CD4-positive, alpha-beta T cell treated with Interleukin-15 for 4 hours (primary cell): ENCODE measurements at regions not wholly inside any gene's neighbourhood (a gene's known extent, or its start where the extent isn't known, plus 50 kb on each side); places are given as distances from the start of the nearest gene placed in this dataset.

Experiments
- DNase-seq: peaks from one replicate; pipeline ENCODE4 v3.0.0-alpha.2; 2020; ENCODE audit warnings: low spot score

DNA sequence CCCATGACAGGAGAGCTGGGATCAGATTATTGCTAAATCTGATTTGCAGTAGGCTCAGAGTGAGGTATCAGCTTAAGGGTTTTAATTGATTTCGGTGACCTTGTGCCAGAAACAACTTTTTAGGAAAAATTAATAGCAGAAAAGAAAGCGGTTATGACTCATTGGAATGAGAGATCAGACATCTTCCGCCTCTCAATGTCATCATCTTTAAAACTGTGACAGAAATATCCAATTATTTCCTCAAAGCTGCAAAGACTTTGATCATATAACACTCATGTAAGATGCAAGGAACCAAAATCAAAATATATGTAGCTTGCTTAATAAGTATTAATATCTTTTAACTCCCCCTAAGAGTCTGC lies 190.1 kb upstream of the FOXF1 start:
- DNase-seq, result no peak

DNA sequence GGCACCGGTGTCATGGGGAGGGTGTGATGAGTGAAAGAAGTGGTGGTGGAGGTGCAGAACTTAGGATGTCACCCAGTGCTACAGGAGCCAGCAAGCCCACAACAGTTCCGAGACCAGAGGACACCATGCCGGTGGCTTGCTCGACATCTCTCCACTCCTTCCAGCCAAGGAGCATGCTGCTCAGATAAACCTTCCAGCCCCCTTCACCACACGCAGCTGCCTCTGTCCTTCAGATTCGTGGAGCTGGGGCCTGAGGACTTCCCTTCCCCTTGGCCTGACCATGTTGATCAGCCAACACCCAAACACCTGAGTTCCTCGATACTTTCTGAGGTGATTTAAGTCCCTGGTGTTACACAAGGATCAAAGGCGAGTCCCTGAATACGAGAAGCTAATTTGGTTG lies 188.8 kb upstream of the FOXF1 start:
- DNase-seq, result no peak

DNA sequence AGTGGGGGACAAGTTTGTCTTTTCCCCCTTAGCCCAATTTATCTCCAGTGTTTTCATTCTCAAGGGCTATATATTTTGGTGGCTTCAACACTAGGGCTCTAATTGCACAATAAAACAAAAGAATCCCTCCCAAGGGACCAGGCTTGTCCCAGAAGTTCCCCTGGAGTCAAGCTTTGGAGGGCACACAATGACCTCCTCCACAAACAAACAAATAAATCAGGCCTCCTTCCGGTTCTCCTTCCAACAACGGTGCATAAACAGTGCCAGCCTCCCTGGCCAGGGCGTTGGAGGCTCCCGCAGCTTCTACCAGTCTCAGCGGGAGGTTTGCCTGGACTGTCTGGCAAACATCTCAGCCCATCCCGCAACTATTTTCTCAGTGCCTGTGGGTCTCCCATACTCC lies 188.0 kb upstream of the FOXF1 start:
- no peak for DNase-seq

DNA sequence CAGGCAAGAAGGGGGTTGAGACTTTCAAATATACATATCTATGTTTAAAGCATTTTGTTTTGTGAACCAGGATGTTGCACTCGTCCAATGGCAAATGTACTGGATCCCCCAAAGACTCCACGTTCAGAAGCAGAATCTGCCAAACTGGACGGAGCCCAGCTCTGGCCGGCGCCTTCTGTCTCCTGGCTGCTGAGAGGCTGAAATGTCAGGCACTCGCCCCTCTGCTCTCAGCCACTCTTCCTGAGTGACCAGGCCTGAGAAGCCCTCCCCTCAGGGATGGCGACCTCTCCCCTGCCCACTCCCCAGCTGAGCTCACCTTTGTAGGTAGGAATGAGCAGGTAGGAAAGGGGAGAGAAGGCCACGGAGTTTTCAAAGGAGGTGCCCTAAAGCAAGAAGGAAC lies 187.5 kb upstream of the FOXF1 start:
- DNase-seq, result no peak

DNA sequence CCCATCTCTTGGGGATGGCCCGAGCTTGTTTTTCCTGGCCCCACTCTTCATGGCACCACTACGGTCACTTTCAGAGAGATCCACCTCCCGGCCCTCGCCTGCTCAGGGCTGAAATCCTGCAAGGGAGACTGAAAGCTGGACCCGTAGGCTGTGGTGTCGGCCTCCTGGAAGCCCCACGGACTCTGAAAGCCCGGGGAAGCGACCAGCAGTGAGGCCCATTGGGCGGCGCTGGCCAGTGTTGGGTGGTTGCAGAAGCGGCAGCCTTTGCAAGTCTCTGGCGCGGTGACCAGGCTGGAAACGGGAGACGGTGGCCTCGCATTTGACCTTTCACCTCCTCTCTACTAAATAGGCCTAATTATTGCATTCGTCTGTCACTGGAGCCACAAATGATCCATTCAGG lies 186.0 kb upstream of the FOXF1 start:
- no peak for DNase-seq

DNA sequence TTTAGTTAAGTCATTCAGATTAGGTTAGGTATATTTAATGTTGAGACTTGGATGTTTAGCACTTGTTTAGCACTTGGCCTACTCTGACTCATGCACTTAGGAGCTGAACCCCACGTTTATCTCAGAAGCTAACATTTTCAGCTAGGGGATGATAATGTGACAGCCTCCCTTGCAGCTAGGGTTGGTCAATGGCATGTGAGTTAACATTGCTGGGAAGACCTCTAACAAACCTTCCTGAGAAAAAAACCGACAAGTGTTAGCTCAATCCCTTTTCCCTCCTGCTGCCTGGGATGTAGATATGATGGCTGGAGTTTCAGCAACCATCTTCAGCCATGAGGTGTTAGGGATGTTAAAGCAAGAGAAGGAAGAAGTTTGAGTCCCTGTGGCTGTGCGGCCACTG lies 185.0 kb upstream of the FOXF1 start:
- DNase-seq, result no peak

DNA sequence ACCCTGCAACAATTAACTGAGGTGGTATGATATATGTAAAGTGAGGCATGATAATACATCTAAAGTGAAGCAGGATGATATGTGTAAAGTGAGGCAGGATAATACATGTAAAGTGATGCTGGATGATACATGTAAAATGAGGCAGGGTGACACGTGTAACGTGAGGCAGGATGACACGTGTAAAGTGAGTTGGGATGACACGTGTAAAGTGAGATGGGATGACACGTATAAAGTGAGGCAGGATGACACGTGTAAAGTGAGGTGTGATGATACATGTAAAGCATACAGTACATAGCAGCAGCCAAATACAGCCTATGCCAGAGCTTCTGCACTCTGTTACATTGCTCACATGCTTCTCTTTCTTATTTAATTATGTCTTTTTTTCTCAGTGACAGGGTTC lies 184.4 kb upstream of the FOXF1 start:
- DNase-seq, result no peak

DNA sequence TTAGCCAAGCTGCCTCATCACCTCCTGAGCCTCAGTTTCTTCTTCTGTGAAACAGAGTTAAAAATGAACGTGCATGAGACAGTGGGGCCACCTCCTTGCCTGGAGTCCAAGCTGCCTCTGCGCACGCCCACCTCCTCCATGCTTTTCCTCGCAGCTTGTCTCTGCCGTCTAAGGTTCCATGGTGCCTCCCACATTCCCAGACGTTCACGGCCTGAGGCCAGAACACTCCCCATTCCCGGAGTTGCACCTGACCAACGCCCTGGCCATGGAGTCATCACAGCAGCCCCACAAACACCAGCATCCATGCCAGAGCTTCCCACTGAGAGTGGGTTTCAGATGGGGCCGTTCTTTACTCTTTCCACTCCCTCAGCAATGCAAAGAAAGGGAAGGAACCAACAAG lies 183.0 kb upstream of the FOXF1 start:
- DNase-seq, result no peak

DNA sequence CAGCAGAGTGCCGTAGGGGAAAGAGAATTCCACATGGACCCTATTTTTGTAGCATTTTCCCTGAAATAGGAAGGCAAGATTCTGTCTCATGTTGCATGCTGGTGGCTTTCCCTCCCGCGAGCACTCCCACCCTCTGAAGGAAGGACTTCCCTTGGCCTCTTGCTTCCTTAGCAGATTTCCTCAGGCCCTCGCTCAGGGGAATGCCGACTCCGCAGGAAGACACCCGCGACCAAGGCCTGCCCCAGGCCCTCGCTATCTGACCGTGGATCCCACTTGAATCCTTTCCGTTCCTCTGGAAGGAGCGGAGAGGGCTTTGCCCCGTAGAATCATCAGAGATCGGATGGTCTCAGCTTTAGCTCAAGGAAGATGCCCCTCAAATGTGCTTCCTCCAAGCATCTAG lies 179.4 kb upstream of the FOXF1 start:
- no peak for DNase-seq

DNA sequence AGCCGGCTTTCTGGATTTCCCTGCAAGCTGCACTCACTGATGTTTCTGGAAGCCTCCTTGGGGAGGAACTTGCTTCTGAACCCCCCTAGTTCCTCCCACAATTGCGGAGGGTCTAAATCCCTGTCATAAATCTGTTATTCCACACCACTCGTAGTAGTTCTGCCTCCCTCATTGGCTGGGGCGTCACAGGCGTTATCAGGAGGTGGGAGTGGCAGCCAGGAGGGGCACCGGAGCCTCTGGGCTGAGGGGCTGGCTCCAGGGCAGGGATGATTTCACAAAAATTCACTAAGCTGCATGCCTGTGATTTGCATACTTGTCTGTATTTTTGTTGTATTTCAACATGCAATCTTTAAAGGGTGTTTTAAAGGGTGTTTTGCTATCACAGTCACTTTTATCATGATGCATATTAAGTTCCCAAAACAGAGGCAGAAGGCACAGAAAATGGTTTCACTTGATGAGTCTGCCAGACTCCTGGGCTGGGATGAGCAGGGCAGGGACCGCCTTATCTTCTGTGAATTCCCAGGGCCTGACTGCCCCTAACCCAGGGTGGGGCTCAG lies 176.2 kb upstream of the FOXF1 start:
- no peak for DNase-seq

DNA sequence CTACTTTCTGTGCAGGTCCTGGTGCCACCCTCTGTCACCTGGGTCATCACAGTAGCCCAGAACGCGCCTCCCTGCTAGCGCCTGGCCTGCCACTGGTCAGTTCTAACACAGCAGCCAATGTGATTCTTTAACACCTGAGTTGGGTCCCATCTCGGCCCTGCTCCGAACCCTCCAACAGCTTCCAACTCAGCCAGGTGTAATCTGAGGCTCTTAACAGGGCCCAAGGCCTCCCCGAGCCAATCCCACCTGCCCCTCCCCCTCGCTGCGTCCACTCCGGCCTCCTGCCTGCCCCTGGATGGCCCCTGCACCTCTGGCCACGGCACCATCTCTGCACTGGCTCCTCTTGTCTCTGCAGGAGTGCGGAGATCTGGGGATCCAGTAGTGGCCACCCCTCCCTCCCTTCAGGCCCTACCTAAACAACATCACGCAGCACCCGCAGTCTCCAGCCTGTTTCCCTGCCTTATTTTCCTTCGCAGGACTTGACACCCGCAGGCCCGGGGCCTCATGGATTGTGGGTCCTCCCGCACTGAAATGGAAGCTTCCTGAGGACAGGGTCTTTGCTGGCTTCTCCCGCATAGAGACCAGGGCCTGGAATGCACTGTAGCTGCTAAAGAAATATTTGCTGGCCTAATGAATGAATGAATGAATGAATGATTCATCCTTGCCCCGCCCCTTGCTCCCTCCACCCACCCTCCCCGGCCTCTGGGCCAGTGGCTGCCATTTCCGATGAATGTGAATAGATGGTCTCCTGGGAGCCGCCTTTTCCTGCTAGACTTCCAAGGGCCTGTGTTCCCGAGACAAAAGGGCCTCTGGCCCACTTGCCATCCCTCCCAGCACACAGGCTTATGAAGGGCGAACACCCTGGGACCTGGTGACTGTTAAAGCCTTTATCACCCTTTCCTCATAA lies 174.8 kb upstream of the FOXF1 start:
- no peak for DNase-seq

DNA sequence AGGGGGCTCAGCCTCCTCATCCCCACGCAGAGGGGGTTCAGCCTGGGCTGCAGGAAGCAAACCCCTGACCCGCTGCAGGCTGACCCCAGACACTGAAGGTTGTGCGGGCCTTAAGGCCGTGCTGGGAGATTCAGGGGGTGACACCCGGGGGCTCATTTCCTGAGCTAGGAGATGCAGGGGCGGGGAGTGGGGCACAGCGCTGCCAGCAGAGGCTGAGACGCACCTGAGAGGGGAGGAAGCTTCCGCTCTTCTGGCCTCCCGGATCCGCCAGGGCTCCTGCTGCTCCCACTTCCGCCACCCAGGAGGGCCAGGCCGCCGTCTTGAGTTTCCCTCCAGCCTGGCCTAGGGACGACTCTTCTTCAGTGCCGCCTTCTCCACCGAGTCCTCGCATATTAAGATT lies 173.2 kb upstream of the FOXF1 start:
- no peak for DNase-seq

DNA sequence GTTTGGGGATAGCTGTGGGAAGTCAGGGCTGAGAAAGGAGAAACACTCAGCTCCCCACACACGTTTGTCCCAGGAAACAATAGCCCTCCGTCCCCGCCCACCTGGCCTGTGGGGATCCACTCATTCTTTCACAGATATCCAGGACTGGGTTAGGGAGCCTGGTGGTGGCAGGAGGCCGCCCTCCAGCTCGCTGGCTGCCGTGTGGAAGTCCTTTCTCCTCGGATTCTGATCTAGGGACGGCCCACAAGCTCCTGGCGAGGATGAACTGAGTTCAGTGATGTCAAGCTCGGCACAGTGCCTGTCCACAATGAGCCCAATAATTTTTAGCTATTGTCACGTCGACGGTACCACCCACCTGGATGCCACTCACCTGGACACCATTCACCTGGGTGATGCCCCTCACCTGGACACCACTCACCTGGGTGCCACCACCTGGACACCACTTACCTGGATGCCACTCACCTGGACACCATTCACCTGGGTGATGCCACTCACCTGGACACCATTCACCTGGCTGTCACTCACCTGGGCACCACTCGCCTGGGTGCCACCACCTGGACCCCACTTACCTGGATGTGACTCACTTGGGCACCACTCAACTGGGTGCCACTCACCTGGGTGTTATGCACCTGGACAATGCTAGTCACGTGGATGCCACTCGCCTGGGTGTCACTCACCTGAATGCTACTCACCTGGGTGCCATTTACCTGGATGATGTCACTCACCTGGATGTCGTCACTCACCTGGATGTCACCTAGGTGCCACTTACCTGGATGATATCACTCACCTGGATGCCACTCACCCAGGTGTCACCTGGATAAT lies 172.5 kb upstream of the FOXF1 start:
- no peak for DNase-seq

DNA sequence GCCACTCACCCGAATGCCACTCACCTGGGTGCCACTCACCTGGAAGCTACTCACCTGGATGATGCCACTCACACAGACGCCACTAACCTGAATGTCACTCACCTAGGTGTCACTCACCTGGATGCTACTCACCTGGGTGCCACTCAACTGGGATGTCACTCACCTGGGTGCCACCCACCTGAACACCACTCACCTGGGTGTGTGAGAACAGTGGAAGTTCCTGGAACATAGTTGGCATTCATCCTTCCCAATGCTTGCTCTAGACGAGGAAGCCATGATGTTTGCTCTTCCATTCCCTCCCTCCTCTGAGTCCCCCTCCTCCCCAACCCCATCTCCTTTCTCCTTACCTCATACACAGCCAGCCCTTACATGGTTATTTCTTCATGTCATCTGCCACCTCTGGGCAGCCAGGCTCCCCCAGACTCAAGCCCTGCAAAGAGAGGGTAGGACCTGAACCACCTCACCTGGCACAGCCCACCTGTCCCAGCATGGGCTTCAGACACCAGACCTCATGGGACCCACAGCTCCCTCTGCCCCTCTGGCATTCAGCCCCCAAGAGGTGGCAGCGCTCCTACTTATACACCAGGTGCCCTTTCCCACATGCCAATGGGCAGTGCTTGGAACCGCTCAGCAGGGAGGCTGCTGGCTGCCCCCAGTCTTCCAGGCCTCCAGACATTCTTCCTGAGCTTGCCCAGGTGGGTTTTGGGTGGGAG lies 171.8 kb upstream of the FOXF1 start:
- no peak for DNase-seq

DNA sequence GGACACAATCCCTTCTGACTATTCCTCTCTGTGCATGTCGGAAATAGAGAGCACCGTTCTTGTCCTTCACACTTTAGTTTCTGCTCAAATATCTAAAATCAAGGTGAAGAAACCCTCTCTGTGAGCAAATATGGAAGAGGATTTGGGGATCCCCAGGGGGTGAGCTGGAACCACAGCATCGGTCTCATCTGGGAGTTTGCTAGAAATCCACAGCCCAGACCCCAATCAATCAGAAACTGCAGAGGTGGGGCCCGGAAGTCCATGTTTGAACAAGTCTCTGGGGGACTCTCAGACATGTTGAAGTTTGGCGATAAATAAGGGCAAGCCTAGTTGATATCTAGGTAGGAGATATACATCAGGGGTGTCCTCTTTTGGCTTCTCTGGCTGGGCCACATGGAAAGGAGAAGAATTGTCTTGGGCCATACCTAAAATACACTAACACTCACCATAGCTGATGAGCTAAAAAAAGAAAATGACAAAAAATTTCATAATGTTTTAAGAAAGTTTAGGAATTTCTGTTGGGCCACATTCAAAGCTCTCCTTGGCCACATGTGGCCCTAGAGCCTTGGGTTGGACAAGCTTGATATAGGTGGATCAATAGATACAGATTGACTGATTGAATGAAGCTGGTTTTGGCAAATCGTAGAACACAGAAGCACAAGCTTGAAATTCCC lies 168.0 kb upstream of the FOXF1 start:
- DNase-seq, result no peak

DNA sequence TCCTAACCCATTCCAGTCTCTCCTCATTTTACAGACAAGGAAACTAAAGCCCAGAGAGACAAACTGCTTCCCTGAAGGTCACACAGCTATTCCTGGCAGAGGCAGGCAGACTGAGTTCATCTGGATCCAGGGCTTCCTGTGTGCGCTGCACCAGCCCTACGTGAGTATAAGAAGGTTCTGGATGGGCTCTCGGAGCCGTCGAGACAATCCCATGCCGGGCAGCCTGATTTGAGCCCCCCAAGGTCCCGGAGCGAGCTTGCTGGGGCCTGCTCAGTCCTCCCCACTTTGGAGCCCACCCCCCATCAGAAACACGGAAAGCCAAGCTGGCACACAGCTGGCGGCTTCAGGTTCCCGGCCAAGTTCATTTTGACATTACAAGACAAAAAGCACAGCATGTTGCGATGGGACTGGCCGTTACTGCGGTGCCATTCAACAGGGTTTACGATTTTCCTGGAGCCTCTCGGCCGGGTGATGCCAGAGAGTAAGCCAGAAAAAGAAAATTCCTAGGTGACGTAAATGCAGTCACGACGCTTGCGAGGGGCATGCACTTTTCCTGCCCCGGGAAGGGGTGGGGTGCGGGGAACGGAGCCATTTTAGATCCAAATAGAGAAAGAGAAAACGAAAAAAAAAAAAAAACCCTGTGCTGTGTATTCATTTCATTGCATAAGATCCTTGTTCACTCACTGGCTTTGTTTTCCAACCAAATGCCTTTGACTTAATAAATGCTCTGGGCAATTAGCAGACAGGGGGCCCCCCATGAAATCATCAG lies 167.1 kb upstream of the FOXF1 start:
- no peak for DNase-seq

DNA sequence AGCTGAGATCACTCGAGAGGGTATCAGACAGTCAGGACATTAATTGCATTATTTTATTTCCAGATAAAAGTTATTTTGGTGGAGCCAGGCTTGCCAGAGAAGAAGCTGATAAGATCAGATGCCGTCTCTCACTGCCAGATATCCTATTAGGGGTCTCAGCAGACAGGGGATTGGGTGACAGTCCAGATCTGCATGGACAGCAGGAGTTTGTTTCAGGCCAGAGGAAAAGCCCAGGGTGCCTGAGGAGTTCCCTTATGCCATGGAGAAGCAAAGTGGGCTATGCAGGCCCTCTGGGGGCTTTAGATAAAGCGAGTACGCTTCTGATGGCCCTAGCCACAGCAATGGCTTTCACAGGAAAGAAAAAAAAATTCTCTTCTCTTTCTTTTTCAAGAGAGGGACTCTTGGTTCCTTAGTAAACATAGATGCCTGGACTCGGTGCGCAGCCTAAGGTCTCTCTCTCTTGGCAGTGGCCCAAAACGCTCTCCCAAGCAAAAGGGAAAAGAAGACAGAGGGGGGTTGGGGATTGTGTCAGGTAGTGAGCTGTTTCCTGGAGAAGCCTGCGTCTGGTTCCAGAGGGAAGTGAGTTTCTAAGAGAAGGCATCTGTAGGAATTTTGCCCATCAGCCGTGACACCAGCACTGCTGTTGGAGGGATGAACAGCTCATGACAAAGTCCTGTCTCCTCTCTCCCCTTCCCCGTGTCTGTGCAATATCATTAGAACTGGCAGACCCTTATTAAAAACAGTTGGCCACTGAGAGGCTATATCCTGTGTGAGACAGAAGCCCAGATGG lies 166.3 kb upstream of the FOXF1 start:
- no peak for DNase-seq

DNA sequence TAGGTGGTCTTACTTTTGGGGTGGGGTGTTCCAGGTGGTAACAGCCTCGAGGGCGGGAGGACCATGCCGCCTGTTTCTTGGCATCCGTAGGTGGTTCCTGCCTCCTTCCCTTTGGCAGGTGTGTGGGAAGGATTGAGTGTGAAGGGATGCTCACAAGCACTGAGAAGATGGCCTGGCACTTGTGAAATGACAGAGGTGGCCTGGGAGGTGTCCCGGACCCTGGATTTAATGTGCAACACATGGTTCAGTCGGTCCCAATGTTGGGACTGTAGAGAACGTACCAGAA lies 165.8 kb upstream of the FOXF1 start:
- DNase-seq, result no peak

DNA sequence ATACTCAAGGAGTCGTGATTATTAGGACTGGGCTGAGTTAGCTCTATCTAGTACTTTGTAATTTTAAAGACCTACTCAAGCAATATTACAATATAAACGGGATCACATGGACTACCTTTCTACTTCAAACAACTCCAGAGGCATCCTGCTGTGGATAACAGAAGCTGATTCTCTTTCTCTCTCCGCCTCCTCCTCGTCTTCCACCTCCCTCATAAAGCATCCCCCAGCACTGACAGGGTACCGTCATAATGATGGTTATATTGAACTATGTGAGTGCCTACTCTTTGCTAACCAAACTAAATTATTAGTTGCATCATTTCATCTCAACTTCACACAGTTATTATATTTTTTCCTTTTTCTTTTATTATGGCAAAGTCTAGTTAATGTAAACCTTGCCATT lies 165.4 kb upstream of the FOXF1 start:
- DNase-seq, result no peak

DNA sequence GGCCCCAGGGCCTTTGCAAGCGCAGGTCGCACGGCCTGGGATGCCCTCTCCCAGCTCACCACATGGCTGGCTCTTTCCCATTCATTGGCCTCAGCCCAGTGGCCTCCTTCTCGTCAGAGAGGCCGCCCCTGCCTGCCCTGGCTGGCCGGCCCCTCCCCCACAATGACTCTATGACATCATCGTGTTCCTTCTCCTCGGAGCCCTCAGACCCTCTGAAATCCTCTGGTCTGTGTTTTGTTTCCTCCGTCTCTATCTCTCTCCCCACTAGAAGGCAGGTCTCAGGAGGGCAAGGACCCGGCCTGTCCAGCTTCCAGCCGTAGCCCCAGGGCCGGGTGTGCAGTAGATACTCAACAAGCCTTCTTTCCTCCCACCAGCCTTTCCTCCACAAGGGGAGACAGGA lies 164.8 kb upstream of the FOXF1 start:
- no peak for DNase-seq

DNA sequence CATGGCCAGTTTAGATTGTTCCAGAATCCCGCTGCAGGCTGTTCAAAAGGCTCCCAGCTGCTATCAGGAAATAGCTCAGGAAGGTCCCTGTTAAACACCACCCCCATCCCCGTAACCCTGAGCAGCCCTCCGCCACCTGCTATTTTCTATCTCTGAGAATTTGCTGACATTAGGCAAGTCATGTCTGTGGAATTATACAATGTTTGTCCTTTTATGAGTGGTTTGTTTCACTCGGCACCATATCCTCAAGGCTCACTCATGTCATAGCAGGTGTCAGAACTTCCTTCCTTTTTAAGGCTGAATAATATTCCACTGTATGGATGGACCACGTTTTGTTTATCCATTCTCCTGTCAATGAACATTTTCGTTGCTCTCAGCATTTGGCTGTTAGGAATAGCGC lies 164.3 kb upstream of the FOXF1 start:
- no peak for DNase-seq
